DND-41 (cell line): ENCODE measurements at regions not wholly inside any gene's neighbourhood (a gene's known extent, or its start where the extent isn't known, plus 50 kb on each side); places are given as distances from the start of the nearest gene placed in this dataset.

ENCODE experiments used
- ATAC-seq: fragments of 200-7000 bp; cut with Tn5 transposase; 3 replicates; pipeline ENCODE4 v1.9.1; 2021; ENCODE audit warnings: low read depth; ENCODE audit not compliant: insufficient read depth
- DNase-seq: peaks from one replicate; pipeline ENCODE4 v3.0.0-alpha.2; 2020
- H2AFZ ChIP-seq: 2 replicates; pipeline ENCODE4 v1.6.0; 2012; ENCODE audit warnings: low read depth, low read length
- H3K27ac ChIP-seq: 2 replicates; pipeline ENCODE4 v1.5.1; 2012; ENCODE audit warnings: low read length, inconsistent platforms
- H3K27me3 ChIP-seq: fragments of 200-600 bp; sonication (generic); 2 replicates; pipeline ENCODE4 v1.6.0; 2012; ENCODE audit warnings: low read length, mild to moderate bottlenecking, inconsistent platforms; ENCODE audit not compliant: insufficient read depth, poor library complexity
- H3K36me3 ChIP-seq: 2 replicates; pipeline ENCODE4 v1.5.1; 2012; ENCODE audit warnings: low read length, inconsistent platforms; ENCODE audit not compliant: insufficient read depth
- H3K4me1 ChIP-seq: 2 replicates; pipeline ENCODE4 v1.5.1; 2012; ENCODE audit warnings: mild to moderate bottlenecking, low read length; ENCODE audit not compliant: insufficient read depth
- H3K4me2 ChIP-seq: 2 replicates; pipeline ENCODE4 v1.6.0; 2012; ENCODE audit warnings: mild to moderate bottlenecking, moderate library complexity, low read length, inconsistent platforms; ENCODE audit not compliant: insufficient read depth
- H3K4me3 ChIP-seq, 2 experiments: fragments of 200-600 bp in 1 of 2; shearing (Covaris generic) in 1 of 2; 2 replicates each; pipeline ENCODE4 v1.5.1; 2012 to 2016; ENCODE audit warnings: inconsistent platforms in 2 of 2, low read length in 2 of 2, mild to moderate bottlenecking in 2 of 2, low read depth in 1 of 2, moderate library complexity in 1 of 2
- H3K79me2 ChIP-seq: 2 replicates; pipeline ENCODE4 v1.6.0; 2012; ENCODE audit warnings: low read length, inconsistent platforms; ENCODE audit not compliant: insufficient read depth
- H3K9ac ChIP-seq: 2 replicates; pipeline ENCODE4 v1.6.0; 2012; ENCODE audit warnings: low read depth, mild to moderate bottlenecking, inconsistent platforms, low read length, moderate library complexity
- H3K9me3 ChIP-seq: 2 replicates; pipeline ENCODE4 v1.5.1; 2012; ENCODE audit warnings: low read length, moderate library complexity, mild to moderate bottlenecking, inconsistent platforms; ENCODE audit not compliant: insufficient read depth, severe bottlenecking
- H4K20me1 ChIP-seq: 2 replicates; pipeline ENCODE4 v1.6.0; 2012; ENCODE audit warnings: low read length; ENCODE audit not compliant: insufficient read depth
- EZH2 ChIP-seq: IDR thresholded peaks from 3 replicates; pipeline ENCODE4 v1.6.1; 2012; ENCODE audit warnings: borderline replicate concordance, low read depth, mild to moderate bottlenecking, moderate library complexity, low read length, inconsistent platforms; ENCODE audit not compliant: severe bottlenecking
- TF ChIP-seq, protein P1 (sequence below): IDR thresholded peaks from 2 replicates; pipeline ENCODE4 v1.5.1; 2012; ENCODE audit warnings: borderline replicate concordance, low read length, moderate library complexity, mild to moderate bottlenecking; ENCODE audit not compliant: poor library complexity, severe bottlenecking; ENCODE audit errors: extremely low read depth

GRCh38 chr9:29150606-29151005 is 1577.3 kb upstream of the C9orf72 start:
- H3K27me3 ChIP-seq, result no peaks in the 10 kb centered on the region
- H2AFZ ChIP-seq, result no peak overlapping the region
- H3K27ac ChIP-seq, result no peak overlapping the region
- no peaks in the 10 kb centered on the region for H3K9me3 ChIP-seq
- H3K4me3 ChIP-seq, result no peak overlapping the region
- H3K4me1 ChIP-seq, result no peaks in the 10 kb centered on the region
- H3K4me2 ChIP-seq, result no peak overlapping the region
- ATAC-seq, result no peak
- H3K79me2 ChIP-seq, result no peaks in the 10 kb centered on the region
- TF ChIP-seq, protein P1, sequence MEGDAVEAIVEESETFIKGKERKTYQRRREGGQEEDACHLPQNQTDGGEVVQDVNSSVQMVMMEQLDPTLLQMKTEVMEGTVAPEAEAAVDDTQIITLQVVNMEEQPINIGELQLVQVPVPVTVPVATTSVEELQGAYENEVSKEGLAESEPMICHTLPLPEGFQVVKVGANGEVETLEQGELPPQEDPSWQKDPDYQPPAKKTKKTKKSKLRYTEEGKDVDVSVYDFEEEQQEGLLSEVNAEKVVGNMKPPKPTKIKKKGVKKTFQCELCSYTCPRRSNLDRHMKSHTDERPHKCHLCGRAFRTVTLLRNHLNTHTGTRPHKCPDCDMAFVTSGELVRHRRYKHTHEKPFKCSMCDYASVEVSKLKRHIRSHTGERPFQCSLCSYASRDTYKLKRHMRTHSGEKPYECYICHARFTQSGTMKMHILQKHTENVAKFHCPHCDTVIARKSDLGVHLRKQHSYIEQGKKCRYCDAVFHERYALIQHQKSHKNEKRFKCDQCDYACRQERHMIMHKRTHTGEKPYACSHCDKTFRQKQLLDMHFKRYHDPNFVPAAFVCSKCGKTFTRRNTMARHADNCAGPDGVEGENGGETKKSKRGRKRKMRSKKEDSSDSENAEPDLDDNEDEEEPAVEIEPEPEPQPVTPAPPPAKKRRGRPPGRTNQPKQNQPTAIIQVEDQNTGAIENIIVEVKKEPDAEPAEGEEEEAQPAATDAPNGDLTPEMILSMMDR, result no peak
- no peak for TF ChIP-seq EZH2
- H3K36me3 ChIP-seq, result no peaks in the 10 kb centered on the region
- H4K20me1 ChIP-seq, result no peaks in the 10 kb centered on the region
- H3K9ac ChIP-seq, result no peak overlapping the region
- no peak for DNase-seq

GRCh38 chr9:29160763-29161353 is 1587.6 kb upstream of the C9orf72 start:
- Histone ChIP-seq H4K20me1 (no peaks in the 10 kb centered on the region), H3K9ac (no peak overlapping the region), H3K9me3 (no peaks in the 10 kb centered on the region), H3K27me3 (no peaks in the 10 kb centered on the region), H3K4me3 (no peak overlapping the region), H3K36me3 (no peaks in the 10 kb centered on the region), H3K79me2 (no peaks in the 10 kb centered on the region), H3K27ac (no peak overlapping the region), H2AFZ (no peak overlapping the region), H3K4me2 (no peak overlapping the region), H3K4me1 (no peaks in the 10 kb centered on the region)
- DNase-seq, result no peak
- no peak for TF ChIP-seq EZH2
- TF ChIP-seq, protein P1, result no peak
- ATAC-seq, result no peak

- no peaks in the 10 kb centered on the region for H3K36me3 ChIP-seq
- H3K4me2 ChIP-seq, result no peak overlapping the region
- no peak overlapping the region for H2AFZ ChIP-seq
- no peaks in the 10 kb centered on the region for H3K79me2 ChIP-seq
- TF ChIP-seq, protein P1, result no peak
- no peak for TF ChIP-seq EZH2
- H3K9ac ChIP-seq, result no peak overlapping the region
- DNase-seq (no peak), ATAC-seq (no peak)
- H3K27me3 ChIP-seq, result no peaks in the 10 kb centered on the region
- no peaks in the 10 kb centered on the region for H4K20me1 ChIP-seq
- H3K4me1 ChIP-seq, result no peaks in the 10 kb centered on the region
- H3K9me3 ChIP-seq, result no peaks in the 10 kb centered on the region
- H3K4me3 ChIP-seq, result no peak overlapping the region
- H3K27ac ChIP-seq, result no peak overlapping the region
Observed at GRCh38 chr9:29174136-29174535, 1600.9 kb upstream of the C9orf72 start.
